PC-3 (cell line): ENCODE measurements at regions not wholly inside any gene's neighbourhood (a gene's known extent, or its start where the extent isn't known, plus 50 kb on each side); places are given as distances from the start of the nearest gene placed in this dataset.

Experiments used
- EZH2 ChIP-seq: fragments of 300-600 bp; sonication (generic); IDR thresholded peaks from one replicate; pipeline ENCODE4 v1.6.1; 2017; ENCODE audit warnings: antibody characterized with exemption, mild to moderate bottlenecking, low read length; ENCODE audit not compliant: unreplicated experiment
- TF ChIP-seq, protein P1 (sequence below): fragments of 300-600 bp; sonication (generic); conservative IDR thresholded peaks from 2 replicates; pipeline ENCODE4 v1.5.1; 2017; ENCODE audit warnings: antibody characterized with exemption, low read depth, mild to moderate bottlenecking, low read length

DNA sequence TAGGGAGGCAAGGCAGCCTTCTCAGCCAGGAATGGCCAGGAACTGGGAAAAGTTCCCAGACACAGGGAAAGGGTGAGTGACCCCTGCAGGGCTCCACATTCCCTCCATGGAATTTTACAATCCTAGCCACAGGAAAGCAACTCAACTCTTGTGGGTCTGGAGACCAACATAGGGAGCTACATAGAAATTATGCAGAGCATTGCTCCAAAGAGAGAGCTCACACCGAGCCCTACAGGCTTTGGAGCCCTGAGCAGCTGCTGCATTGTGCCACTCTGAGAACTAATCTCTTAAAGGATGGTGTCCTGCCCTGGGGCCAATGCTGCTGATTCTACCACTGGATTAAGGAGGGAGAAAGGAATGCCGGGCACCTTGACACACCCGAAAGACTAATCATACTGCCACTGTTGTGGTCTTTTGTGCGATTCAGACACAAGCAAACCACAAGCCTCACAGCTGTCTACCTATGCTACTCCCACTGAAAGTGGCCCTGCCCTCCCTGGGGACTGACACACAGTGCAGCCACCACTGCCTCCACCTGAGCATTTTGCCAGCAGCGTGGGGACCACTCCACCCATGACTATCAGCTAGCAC is 1089.8 kb upstream of the NUDT12 start:
- TF ChIP-seq, protein P1, sequence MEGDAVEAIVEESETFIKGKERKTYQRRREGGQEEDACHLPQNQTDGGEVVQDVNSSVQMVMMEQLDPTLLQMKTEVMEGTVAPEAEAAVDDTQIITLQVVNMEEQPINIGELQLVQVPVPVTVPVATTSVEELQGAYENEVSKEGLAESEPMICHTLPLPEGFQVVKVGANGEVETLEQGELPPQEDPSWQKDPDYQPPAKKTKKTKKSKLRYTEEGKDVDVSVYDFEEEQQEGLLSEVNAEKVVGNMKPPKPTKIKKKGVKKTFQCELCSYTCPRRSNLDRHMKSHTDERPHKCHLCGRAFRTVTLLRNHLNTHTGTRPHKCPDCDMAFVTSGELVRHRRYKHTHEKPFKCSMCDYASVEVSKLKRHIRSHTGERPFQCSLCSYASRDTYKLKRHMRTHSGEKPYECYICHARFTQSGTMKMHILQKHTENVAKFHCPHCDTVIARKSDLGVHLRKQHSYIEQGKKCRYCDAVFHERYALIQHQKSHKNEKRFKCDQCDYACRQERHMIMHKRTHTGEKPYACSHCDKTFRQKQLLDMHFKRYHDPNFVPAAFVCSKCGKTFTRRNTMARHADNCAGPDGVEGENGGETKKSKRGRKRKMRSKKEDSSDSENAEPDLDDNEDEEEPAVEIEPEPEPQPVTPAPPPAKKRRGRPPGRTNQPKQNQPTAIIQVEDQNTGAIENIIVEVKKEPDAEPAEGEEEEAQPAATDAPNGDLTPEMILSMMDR = no peak
- no peak for TF ChIP-seq EZH2
